GM21825 (cell line): ENCODE measurements at regions not wholly inside any gene's neighbourhood (a gene's known extent, or its start where the extent isn't known, plus 50 kb on each side); places are given as distances from the start of the nearest gene placed in this dataset.
A peak's percentile ranks its signal among the peaks of the same experiment; 100 is the strongest.

Source experiments
- ATAC-seq: cut with Tn5 transposase; IDR thresholded peaks from one replicate; pipeline ENCODE4 v1.9.1; 2021; ENCODE audit warnings: mild to moderate bottlenecking, moderate library complexity; ENCODE audit not compliant: unreplicated experiment

- no peak for ATAC-seq
Measured at GRCh38 chr1:186557147-186557777, 96.3 kb upstream of the PDC start.

GRCh38 chr1:186550832-186551231, 89.9 kb upstream of the PDC start:
- ATAC-seq = no peak

GRCh38 chr1:186541003-186541402, 80.1 kb upstream of the PDC start:
- ATAC-seq = no peak

- ATAC-seq = no peak
Measured at GRCh38 chr1:186540521-186540920, 79.6 kb upstream of the PDC start.

- no peak for ATAC-seq
Measured at GRCh38 chr1:186536273-186536890, 75.5 kb upstream of the PDC start.

- no peak for ATAC-seq
Measured at GRCh38 chr1:186535388-186536133, 74.6 kb upstream of the PDC start.

GRCh38 chr1:186534401-186534800, 73.5 kb upstream of the PDC start:
- no peak for ATAC-seq

- no peak for ATAC-seq
Measured at GRCh38 chr1:186532466-186532865, 71.6 kb upstream of the PDC start.

- ATAC-seq = no peak
Measured at GRCh38 chr1:186531561-186532165, 70.7 kb upstream of the PDC start.

GRCh38 chr1:186530109-186530508, 69.2 kb upstream of the PDC start:
- ATAC-seq = no peak

- ATAC-seq = no peak
Measured at GRCh38 chr1:186519982-186520381, 59.1 kb upstream of the PDC start.

GRCh38 chr1:186518822-186519381, 58.0 kb upstream of the PDC start:
- peak; percentile 71 for ATAC-seq

- no peak for ATAC-seq
Measured at GRCh38 chr1:186518395-186518794, 57.5 kb upstream of the PDC start.

GRCh38 chr1:186514367-186514766, 53.5 kb upstream of the PDC start:
- ATAC-seq = no peak

- ATAC-seq = no peak
Measured at GRCh38 chr1:186513526-186513925, 52.6 kb upstream of the PDC start.

- ATAC-seq = no peak
Measured at GRCh38 chr1:186512698-186513457, 52.0 kb upstream of the PDC start.

- peak; percentile 80 for ATAC-seq
Measured at GRCh38 chr1:186511761-186512637, 51.1 kb upstream of the PDC start.
